ENCODE measurements at regions not wholly inside any gene's neighbourhood (a gene's known extent, or its start where the extent isn't known, plus 50 kb on each side); places are given as distances from the start of the nearest gene placed in this dataset.
A peak's percentile ranks its signal among the peaks of the same experiment; 100 is the strongest.
"Not testable (repeated sequence)": the region's sequence is repeated elsewhere in the genome, so short reads cannot be mapped to it uniquely, and the experiment has no call there.

GRCh38 chr7:16265863-16266458, 155.4 kb downstream of the CRPPA start:
- DNase-seq: no peak

GRCh38 chr7:16264823-16265804, 156.2 kb downstream of the CRPPA start:
- no peak for DNase-seq

GRCh38 chr7:16264036-16264819, 157.1 kb downstream of the CRPPA start:
- no peak for DNase-seq

GRCh38 chr7:16263377-16263776, 158.0 kb downstream of the CRPPA start:
- not testable (repeated sequence) for DNase-seq

DNA sequence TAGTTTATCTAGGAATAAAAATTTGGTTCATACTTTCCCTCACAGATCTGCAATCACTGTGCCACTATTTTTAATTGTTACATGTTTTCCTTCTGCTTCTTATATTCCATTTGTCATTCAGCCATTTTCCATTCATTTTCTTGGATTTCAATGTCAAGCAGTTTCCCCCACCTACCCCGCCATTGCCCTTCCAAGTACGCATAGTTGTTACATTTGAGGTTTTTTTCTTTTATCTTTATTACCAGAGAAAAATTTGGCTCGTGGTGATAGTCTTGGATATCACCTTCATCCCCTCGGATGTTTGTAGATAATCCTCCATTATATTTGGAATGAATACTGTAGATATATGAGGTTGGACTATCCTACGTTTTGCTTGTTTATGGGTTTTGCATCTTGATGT, 159.7 kb downstream of the CRPPA start:
- DNase-seq: no peak

DNA sequence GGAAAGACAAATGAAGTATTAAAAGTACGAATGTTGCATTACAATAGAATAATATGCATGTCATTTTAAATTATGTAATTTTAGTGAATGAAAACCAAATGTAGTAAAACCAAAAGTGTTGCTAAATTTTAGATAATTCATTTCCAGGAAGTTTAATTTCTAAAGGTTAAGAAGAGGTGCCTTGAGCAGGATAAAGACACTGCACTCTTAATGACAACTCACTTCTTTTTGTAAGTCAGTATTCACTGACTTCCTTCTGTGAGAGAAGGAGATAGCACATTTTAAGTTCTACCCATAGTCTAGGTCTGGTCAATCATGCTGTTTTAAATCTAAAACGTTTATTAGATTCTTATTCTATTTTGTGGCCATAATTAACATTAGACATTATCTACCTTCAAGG, 160.2 kb downstream of the CRPPA start:
- DNase-seq: no peak

DNA sequence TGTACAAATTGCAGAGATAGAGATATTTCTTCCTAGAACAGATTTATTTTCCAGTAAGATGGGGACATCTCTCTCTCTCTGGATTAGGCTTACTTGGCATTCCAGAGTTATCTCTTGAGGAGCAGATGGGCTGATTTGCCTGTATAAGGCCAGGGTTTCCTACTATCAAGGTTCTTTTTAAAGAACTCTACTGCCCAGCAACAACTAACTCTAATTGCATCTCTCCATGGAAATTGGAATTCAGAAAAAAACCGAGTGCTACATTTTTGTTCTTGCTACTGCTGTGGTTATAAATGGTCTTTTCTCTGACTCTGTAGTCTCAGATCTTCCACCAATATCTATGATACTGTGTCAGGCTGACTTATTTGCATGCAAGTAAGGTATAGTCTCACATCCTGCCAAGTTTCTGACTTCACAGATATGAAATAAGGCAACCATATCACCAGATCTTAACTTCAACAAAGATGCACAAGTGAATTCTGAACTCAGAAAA, 161.1 kb downstream of the CRPPA start:
- DNase-seq: no peak

DNA sequence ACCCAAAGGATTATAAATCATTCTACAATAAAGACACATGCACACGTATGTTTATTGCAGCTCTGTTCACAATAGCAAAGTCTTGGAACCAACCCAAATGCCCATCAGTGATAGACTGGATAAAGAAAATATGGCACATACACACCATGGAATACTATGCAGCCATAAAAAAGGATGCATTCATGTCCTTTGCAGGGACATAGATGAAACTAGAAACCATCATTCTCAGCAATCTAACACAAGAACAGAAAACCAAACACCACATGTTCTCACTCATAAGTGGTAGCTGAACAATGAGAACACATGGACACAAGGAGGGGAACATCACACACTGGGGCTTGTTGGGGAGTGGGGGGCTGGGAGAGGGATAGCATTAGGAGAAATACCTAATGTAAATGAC, 164.9 kb downstream of the CRPPA start:
- not testable (repeated sequence) for DNase-seq

DNA sequence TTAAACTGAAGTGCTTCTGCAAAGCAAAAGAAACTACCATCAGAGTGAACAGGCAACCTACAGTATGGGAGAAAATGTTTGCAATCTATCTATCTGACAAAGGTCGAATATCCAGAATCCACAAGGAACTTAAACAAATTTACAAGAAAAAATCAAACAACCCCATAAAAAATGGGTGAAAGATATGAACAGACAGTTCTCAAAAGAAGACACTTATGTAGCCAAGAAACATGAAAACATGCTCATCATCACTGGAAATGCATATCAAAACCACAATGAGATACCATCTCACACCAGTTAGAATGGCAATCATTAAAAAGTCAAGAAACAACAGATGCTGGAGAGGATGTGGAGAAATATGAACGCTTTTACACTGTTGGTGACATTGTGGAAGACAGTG, 165.4 kb downstream of the CRPPA start:
- DNase-seq: not testable (repeated sequence)

DNA sequence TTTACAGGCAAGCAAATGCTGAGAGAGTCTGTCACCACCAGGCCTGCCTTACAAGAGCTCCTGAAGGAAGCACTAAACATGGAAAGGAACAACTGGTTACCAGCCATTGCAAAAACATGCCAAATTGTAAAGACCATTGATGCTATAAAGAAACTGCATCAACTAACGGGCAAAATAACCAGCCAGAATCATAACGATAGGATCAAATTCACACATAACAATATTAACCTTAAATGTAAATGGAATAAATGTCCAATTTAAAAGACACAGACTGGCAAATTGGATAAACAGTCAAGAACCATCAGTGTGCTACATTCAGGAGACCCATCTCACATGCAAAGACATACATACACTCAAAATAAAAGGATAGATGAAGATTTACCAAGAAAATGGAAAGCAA, 170.7 kb downstream of the CRPPA start:
- not testable (repeated sequence) for DNase-seq

DNA sequence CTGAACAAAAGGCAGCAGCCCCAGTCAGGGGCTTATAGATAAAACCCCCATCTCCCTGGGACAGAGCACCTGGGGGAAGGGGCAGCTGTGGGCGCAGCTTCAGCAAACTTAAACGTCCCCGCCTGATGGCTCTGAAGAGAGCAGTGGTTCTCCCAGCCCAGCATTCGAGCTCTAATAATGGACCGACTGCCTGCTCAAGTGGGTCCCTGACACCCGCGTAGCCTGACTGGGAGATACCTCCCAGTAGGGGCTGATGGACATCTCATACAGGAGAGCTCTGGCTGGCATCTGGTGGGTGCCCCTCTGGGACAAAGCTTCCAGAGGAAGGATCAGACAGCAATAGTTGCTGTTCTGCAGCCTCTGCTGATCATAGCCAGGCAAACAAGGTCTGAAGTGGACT, 172.1 kb downstream of the CRPPA start:
- DNase-seq: not testable (repeated sequence)

GRCh38 chr7:16248556-16248955, 172.8 kb downstream of the CRPPA start:
- not testable (repeated sequence) for DNase-seq

DNA sequence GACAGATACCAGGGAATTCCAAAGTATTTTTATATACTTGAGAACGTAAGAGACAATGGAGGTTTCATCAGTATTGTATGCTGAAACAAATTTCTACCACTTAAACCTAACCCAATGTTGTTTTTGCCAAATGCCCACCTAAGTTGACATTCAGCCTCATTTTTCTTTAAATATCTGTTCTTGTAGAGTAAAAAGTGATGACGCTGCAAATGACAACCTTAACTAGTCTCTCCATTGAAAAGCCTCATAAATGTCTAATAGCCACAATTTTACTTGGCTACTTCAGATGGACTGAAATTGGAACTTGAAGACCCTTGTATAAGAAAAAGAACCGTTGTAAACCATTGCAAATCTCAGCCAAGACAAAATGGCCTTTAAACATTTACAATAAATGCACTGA, 176.9 kb downstream of the CRPPA start:
- no peak for DNase-seq

DNA sequence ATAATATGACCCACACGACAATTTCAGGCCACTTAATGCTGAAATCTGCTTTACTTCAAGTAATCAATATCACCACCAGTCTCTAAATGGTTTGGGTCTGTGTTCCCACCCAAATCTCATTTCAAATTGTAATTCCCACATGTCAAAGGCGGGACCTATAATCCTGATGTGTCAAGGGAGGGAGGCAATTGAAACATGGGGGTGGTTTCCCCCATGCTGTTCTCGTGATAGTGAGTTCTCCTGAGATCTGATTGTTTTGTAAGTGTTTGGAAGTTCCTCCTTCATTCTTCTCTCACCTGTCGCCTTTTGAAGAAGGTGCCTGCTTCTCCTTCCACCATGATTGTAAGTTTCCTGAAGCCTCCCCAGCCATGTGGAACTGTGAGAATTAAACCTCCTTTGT, 178.4 kb downstream of the CRPPA start:
- no peak for DNase-seq

DNA sequence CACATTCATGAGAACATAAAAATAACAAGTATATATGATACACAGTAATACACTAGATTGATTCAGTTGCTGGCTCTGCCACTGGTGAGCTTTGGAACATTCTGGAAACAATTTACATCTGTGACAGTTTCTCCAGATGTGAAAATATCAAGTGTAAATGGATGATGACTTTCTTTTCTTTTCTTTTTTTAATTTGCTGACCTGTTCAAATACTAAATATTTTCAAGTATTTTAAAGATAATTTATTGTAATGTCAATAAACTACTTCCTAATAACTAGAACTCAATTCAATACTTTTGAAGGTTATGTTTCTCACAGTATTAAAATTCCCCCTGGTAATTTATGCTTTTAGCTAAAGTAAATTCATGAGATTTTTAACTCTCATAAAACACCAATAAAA, 180.3 kb downstream of the CRPPA start:
- DNase-seq: no peak

DNA sequence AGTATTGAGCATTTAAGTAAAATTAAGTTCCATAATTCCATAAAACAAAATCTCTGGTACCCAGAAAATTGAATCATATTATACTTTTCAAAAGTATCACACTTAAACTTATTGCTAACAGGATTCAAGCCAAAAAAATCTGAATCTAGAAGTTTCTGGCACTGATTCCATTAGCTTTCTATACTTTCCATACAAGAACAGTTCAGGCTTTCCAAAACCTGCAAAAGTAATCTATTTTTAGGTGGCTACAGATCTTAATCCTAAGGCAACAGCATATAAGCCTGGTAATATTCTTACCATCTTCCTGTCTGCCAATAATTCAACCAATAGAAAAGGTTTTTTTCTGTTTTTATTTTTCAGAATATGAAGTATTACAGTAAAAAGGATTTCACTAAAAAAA, 185.0 kb downstream of the CRPPA start:
- no peak for DNase-seq

DNA sequence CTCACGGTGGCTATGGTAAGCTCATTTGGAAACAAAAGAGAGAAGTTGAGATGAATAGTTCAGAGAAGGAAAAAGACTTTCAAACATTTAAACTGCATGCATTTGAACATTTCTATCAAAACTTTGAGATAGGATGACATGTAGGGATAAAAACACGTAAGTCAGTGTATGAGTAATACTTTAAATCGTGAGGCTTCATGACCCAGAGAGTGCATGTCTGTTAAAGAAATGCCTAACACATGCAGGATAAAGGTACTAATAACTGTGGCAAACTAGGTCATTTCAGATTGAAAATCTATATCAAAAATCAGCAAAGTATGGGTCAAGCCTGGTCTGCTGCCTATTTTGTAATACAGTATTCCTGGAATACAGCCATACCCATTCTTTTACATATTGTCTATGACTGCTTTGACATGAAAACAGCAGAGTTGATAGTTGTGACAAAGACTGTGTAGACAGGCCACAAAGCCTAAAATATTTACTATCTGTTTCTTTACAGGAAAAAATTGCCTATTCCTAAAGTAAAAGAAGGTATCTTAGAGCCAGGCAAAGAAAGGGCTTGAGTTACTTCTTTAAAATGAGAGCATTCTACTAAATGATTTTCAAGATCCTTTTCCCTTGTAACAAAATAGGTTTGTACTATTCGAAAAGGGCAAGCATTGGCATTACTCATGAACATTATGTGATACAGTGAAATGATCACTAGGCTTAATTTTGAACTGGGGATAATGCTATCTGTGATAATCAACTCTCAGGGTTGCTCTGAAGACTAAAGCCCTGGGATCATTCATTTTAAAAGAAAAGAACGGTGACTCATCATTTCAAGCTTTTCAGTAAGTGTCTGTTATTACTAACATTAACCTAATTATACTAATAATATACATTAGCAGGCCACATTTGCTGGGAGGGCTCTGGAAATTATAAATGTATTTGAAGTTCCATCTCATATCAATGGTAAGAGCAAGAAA, 185.9 kb downstream of the CRPPA start:
- DNase-seq: no peak

- no peak for DNase-seq
These were observed 186.7 kb downstream of the CRPPA start for GRCh38 chr7:16234493-16235146.

GRCh38 chr7:16233517-16233916, 187.8 kb downstream of the CRPPA start:
- peak in 1 of 2 experiments; percentile 52 for DNase-seq

- no peak for DNase-seq
These were observed 189.1 kb downstream of the CRPPA start for GRCh38 chr7:16232273-16232672.

- no peak for DNase-seq
These were observed 197.2 kb downstream of the CRPPA start for GRCh38 chr7:16223963-16224707.

Data from NCI-H446 (cell line).